ENCODE measurements at regions not wholly inside any gene's neighbourhood (a gene's known extent, or its start where the extent isn't known, plus 50 kb on each side); places are given as distances from the start of the nearest gene placed in this dataset.

DNA sequence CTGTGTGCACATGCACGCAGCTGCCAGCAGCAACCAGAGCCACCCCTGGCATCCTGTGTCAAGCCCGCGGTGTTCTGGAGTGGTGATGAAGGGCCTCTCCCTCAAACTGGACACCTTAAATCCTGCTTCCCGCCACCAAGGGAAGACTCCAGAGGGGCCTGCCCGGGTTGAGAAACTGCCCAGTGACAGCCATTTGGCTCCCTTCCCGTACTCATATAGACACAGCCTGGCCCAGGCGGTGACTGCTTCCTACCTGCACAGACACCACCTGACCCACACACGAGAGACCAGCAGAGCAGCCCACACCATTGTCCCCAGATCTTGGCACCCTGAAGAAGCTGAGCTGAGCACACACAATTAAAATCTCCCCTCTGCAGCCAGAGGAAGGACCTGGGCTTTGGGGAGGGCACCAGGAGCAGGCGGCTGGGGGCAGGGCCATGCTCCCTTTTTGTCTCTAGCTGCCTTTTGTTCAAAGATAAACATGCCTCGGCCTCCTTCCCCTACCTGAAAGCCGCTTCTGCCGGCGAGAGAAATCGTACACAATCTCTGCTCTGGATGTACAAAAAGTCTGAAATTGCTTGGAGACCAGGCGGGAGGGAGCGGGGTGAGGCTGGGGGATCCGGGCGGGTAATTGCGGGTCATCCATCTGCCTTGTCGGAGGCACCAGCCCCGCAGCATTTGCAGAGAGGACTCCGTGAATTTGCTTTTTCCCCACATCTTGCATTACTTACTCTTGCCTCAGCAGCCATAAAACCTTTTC is 78.4 kb downstream of the TSPAN17 start:
- intact Hi-C loops (cut with DNase I): no loop called here
- Histone ChIP-seq H3K4me1 (no peaks in the 10 kb centered on the region), H3K27ac (no peak overlapping the region), H3K27me3 (no peaks in the 10 kb centered on the region), H3K36me3 (no peaks in the 10 kb centered on the region), H3K9me3 (no peaks in the 10 kb centered on the region), H3K4me3 (no peak overlapping the region)
- no peak for DNase-seq (ENCODE audit: low spot score in 2 of 2)
- TF ChIP-seq, protein P1, sequence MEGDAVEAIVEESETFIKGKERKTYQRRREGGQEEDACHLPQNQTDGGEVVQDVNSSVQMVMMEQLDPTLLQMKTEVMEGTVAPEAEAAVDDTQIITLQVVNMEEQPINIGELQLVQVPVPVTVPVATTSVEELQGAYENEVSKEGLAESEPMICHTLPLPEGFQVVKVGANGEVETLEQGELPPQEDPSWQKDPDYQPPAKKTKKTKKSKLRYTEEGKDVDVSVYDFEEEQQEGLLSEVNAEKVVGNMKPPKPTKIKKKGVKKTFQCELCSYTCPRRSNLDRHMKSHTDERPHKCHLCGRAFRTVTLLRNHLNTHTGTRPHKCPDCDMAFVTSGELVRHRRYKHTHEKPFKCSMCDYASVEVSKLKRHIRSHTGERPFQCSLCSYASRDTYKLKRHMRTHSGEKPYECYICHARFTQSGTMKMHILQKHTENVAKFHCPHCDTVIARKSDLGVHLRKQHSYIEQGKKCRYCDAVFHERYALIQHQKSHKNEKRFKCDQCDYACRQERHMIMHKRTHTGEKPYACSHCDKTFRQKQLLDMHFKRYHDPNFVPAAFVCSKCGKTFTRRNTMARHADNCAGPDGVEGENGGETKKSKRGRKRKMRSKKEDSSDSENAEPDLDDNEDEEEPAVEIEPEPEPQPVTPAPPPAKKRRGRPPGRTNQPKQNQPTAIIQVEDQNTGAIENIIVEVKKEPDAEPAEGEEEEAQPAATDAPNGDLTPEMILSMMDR (IDR thresholded peaks at IDR 0.05): no peak

DNA sequence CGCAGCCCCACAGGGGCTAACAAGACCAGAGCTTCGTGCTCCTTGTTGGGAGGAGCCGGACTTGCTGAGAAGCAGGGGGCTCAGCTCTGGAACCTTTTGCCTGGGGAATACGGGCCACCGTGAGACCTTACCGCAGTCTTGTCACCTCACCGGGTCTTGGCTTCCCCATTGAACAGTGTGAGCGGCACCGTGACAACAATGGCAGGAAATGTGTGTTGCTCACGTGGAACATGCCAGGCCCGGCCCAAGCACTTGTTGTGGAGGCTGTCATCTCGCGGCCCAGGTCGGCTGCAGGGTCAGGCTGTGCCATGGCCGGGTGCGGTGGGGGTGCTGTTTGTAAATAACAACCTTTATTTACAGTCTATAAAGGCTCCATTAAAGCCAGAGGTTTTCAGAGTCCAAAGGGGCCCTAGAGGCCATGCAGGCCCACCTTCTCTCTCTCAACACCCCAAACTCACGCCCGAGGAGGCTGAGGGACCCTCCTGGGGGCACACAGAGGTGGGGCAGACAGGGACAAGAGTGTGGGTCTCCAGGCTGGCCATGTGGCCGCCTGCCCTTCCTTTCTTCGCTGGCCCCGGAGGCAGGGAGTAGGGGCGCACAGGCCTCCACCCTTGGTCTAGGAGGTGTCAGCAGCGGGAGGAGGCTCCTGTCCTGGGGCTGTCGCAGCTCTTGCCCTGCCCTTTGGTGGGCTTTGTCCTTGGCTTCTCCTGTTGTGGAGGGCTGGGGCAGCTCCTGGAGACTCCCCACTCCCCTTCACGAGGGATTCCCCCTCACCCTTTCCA is 79.7 kb downstream of the TSPAN17 start:
- no peaks in the 10 kb centered on the region for H3K27me3 ChIP-seq
- DNase-seq (ENCODE audit: low spot score in 2 of 2): no peak
- H3K4me3 ChIP-seq: no peak overlapping the region
- TF ChIP-seq, protein P1 (IDR thresholded peaks at IDR 0.05): no peak
- no peaks in the 10 kb centered on the region for H3K4me1 ChIP-seq
- no peaks in the 10 kb centered on the region for H3K9me3 ChIP-seq
- H3K27ac ChIP-seq: no peak overlapping the region
- no peaks in the 10 kb centered on the region for H3K36me3 ChIP-seq
- intact Hi-C loops (cut with DNase I): no loop called here

DNA sequence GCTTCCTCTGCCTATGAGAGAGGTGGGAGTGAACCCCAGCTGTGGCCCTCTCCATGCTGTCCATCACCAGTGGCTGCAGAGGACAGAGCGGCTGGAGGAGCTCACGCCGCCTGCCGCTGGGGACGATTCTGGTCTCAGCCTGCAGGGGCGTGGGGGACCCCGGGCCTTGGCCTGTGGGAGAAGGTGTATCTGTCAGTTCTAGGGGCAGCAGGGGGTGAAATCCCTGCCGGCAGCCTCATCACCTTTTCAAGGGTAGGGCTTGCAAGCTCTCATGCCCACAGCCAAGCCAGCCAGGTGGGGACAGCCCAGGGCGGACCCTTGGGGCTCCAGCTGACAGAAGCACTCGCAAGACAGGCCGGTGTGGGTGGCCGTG is 80.2 kb downstream of the TSPAN17 start:
- DNase-seq (ENCODE audit: low spot score in 2 of 2): no peak
- intact Hi-C loops (cut with DNase I): no loop called here
- TF ChIP-seq, protein P1 (IDR thresholded peaks at IDR 0.05): no peak
- H3K36me3 ChIP-seq: no peaks in the 10 kb centered on the region
- no peaks in the 10 kb centered on the region for H3K9me3 ChIP-seq
- H3K27ac ChIP-seq: no peak overlapping the region
- no peak overlapping the region for H3K4me3 ChIP-seq
- no peaks in the 10 kb centered on the region for H3K27me3 ChIP-seq
- no peaks in the 10 kb centered on the region for H3K4me1 ChIP-seq

DNA sequence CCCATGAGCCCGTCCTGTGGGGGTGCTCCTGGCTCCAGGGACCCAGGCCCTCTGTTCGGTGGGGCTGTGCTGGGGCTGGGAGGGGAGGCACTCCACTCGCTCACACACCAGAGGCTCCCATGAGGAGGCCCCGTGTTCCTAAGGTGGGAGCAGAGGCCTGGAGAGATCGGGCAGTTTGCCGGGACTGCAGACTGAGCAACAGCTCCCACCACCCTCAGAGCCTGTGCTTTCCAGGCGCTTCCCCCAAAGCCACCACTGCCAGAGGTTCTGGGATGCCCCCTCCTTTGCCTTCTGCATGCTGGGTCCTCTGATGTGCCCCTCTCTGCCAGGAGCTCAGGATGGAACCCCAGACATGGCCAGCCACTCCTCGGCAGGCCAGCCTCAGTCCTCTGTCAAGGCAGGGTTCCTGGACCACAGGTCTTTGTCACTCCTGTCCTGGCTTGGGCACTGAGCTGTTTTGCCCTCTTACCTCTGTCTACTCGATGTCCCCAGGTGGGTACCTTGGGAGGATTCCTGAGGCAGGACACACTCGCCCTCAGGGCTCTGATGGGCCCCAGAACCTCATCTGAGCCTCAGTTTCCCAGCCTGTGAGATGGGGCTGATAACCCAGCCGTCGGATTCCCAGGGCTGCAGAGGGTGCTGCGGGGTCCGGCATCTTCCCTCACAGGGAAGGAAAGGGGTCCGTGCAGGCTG is 80.8 kb downstream of the TSPAN17 start:
- Histone ChIP-seq H3K4me3 (no peak overlapping the region), H3K4me1 (no peaks in the 10 kb centered on the region), H3K9me3 (no peaks in the 10 kb centered on the region), H3K36me3 (no peaks in the 10 kb centered on the region), H3K27ac (no peak overlapping the region), H3K27me3 (no peaks in the 10 kb centered on the region)
- TF ChIP-seq, protein P1 (IDR thresholded peaks at IDR 0.05): no peak
- intact Hi-C loops (cut with DNase I): no loop called here
- no peak for DNase-seq (ENCODE audit: low spot score in 2 of 2)

DNA sequence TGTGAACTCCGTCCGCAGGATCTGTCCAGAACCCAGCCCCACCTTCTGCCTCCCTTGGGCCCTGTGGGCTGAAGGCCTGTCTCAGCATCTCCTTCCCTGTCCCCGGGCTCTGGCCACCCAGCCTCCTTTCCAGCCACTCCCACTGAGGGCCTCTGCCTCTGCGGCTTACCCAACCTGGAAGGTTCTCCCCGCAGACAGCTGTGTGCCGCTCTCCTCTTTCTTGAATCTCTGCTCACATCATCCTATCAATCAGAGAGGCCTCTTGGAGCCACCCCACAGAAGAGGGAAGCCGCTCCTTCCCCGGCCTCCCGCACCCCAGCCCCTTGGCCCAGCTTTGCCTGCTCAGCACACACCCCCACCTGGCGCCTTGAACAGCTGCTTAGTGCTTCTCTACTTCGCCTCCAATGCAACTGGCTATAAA is 81.5 kb upstream of the UNC5A start:
- no peaks in the 10 kb centered on the region for H3K4me1 ChIP-seq
- no peak overlapping the region for H3K4me3 ChIP-seq
- DNase-seq (ENCODE audit: low spot score in 2 of 2): no peak
- TF ChIP-seq, protein P1 (IDR thresholded peaks at IDR 0.05): no peak
- no peak overlapping the region for H3K27ac ChIP-seq
- H3K9me3 ChIP-seq: no peaks in the 10 kb centered on the region
- no peaks in the 10 kb centered on the region for H3K36me3 ChIP-seq
- H3K27me3 ChIP-seq: no peaks in the 10 kb centered on the region
- intact Hi-C loops (cut with DNase I): no loop called here
